Upper lobe of left lung (tissue), 6 donors: ENCODE measurements at regions not wholly inside any gene's neighbourhood (a gene's known extent, or its start where the extent isn't known, plus 50 kb on each side); places are given as distances from the start of the nearest gene placed in this dataset.

Source experiments
- ATAC-seq, 2 donors: fragments of 200-7000 bp; cut with Tn5 transposase; one replicate each; pipeline ENCODE4 v1.9.1; 2022; ENCODE audit warnings: mild to moderate bottlenecking in 2 of 2, moderate library complexity in 2 of 2; ENCODE audit not compliant: low FRiP score in 2 of 2
- DNase-seq, 2 donors: peaks; one replicate each; pipeline ENCODE4 v3.0.0-alpha.2; 2019 to 2020
- H3K27ac ChIP-seq, 4 donors: fragments of 200-600 bp; sonication (generic); one replicate each; pipeline ENCODE4 v1.5.1; 2016 to 2019
- H3K27me3 ChIP-seq, 4 donors: fragments of 200-600 bp; sonication (generic); one replicate each; pipeline ENCODE4 v1.5.1; 2017 to 2019
- H3K36me3 ChIP-seq, 4 donors: fragments of 200-600 bp; sonication (generic); one replicate each; pipeline ENCODE4 v1.5.1; 2016 to 2019
- H3K4me1 ChIP-seq, 4 donors: fragments of 200-600 bp; sonication (generic); one replicate each; pipeline ENCODE4 v1.5.1; 2018 to 2019
- H3K4me3 ChIP-seq, 4 donors: fragments of 200-600 bp; sonication (generic); one replicate each; pipeline ENCODE4 v1.5.1; 2017 to 2019; ENCODE audit warnings: mild to moderate bottlenecking in 2 of 4, moderate library complexity in 1 of 4
- H3K9me3 ChIP-seq, 4 donors: fragments of 200-600 bp; sonication (generic); one replicate each; pipeline ENCODE4 v1.5.1; 2018 to 2019
- EP300 ChIP-seq, 4 donors: sonication (generic); formaldehyde crosslinking; IDR thresholded peaks; one replicate each; pipeline ENCODE4 v1.5.1; 2017; ENCODE audit warnings: antibody characterized with exemption in 4 of 4, control low read depth in 2 of 4
- POLR2A ChIP-seq, 4 donors: fragments of 450-650 bp; IDR thresholded peaks; one replicate each; pipeline ENCODE4 v1.5.1; 2016 to 2017; ENCODE audit warnings: antibody characterized with exemption in 4 of 4, mild to moderate bottlenecking in 2 of 4
- POLR2AphosphoS5 ChIP-seq, 2 donors: sonication (generic); formaldehyde crosslinking; IDR thresholded peaks; one replicate each; pipeline ENCODE4 v1.5.1; 2017; ENCODE audit warnings: antibody characterized with exemption in 2 of 2
- WGBS, 2 donors: methylation state at CpG; one replicate each; pipeline ENCODE4 v1.1.5; 2017 to 2018; 5-methylcytosine and 5-hydroxymethylcytosine counted together
- TF ChIP-seq, protein P1 (sequence below), 6 experiments: fragments of 450-650 bp in 4 of 6; fragments of 200-600 bp in 2 of 6; sonication (generic) in 2 of 6; IDR thresholded peaks; one replicate each; pipeline ENCODE4 v1.5.1; 2016 to 2019; ENCODE audit warnings: antibody characterized with exemption in 6 of 6
- donor health status: DM: no; HTN: no; CAD: no; lungs with moderate emphysema.
- donor health status: DM: no; HTN: yes; CAD: no; lungs with severe emphysema.

DNA sequence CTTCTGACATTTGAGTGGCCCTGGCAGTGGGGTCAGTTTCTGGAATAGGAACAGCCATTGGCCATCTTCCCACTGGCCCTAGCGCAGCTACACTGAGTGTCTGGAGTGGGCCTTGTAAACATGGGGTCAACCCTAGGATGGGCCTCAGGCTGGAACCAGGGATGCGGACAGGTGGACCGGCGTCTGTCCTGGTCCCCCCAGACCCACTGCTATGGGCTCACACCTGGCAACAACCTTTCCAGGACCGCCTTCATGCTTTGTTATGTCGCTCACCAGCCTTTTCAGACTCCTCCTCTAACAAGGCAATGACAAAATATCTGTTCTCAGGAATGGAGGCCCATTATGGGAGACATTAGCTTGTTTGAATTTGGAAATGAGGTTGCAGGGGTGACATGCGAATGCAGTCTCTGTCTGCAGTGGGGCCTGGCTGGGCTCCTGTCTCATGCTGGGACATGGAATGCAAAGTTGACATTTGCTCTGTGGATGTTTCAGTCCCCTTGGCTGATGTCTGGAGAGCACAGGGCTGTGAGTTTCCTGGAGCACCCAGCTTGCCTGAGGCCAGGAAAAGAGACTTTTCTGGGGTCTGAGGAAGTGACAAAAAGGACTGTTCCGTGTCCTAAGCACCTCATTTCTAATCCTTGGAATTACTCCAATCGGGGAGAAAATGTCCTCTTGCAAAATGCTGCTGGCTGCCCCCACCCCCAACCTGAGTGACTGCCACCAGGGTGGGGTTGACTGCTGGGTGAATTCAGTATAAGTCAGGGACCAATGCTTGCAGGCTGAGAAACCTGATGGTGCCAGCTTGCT is 98.7 kb upstream of the PMEPA1 start:
- ATAC-seq (no peak), DNase-seq (no peak)
- no peaks in the 10 kb centered on the region for H3K36me3 ChIP-seq
- peak overlapping the region in 1 of 4 donors; percentile 30 for H3K27ac ChIP-seq
- TF ChIP-seq POLR2AphosphoS5 (IDR thresholded peaks at IDR 0.05) (peak in 1 of 2 donors; percentile 24), POLR2A (IDR thresholded peaks at IDR 0.05) (no peak), EP300 (IDR thresholded peaks at IDR 0.05) (no peak)
- TF ChIP-seq, protein P1, sequence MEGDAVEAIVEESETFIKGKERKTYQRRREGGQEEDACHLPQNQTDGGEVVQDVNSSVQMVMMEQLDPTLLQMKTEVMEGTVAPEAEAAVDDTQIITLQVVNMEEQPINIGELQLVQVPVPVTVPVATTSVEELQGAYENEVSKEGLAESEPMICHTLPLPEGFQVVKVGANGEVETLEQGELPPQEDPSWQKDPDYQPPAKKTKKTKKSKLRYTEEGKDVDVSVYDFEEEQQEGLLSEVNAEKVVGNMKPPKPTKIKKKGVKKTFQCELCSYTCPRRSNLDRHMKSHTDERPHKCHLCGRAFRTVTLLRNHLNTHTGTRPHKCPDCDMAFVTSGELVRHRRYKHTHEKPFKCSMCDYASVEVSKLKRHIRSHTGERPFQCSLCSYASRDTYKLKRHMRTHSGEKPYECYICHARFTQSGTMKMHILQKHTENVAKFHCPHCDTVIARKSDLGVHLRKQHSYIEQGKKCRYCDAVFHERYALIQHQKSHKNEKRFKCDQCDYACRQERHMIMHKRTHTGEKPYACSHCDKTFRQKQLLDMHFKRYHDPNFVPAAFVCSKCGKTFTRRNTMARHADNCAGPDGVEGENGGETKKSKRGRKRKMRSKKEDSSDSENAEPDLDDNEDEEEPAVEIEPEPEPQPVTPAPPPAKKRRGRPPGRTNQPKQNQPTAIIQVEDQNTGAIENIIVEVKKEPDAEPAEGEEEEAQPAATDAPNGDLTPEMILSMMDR (IDR thresholded peaks at IDR 0.05): no peak
- no peak overlapping the region for H3K4me3 ChIP-seq
- WGBS, 2 donors: 73 to 86% methylated on average over 6 to 9 of the region's 9 CpGs
- no peaks in the 10 kb centered on the region for H3K9me3 ChIP-seq
- no peaks in the 10 kb centered on the region for H3K27me3 ChIP-seq
- peaks cover 0 to 18% (median 4%) of the 10 kb centered on the region in 4 donors for H3K4me1 ChIP-seq

DNA sequence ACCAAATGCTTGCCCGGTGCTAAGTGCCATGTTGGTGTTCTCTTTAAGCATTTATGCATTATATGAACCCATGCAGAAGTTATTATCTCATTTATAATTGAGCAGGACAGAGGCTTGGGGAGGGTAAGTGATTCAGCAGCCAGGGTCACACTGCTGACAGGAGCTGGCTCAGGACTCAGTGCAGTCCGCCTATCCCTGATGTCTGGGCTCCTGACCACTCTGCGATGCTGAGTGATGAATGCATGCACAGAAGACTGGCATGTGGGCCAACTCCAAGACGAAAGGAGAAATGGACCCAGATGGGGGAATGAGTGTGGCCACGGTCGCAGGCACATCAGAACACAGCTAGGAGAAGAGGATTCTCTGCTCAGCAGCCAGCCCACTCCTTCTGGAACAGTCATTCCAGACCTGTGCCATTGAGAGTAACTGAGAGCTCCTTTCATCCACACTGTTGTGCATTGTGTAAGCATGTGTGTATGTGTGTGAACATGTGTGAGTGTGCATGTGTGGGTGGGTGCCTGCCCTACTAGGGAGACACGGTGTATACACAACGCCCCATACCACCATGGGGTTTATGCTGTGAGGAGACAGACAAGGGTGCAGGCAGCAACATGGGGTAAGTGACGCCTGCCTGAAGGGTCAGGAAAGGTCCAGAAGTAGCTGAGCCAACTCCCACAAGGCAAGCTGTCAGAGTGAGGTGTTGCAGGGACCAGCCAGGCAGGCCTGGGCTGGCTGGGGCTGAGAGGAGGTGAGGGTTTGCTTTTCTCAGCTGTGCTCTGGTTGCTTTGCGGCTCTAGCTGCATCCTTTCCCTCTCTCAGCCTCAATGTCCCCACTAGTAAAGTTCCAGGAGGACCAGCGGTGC is 97.8 kb upstream of the PMEPA1 start:
- H3K27ac ChIP-seq: peak overlapping the region in 1 of 4 donors; percentile 30
- no peaks in the 10 kb centered on the region for H3K9me3 ChIP-seq

DNA sequence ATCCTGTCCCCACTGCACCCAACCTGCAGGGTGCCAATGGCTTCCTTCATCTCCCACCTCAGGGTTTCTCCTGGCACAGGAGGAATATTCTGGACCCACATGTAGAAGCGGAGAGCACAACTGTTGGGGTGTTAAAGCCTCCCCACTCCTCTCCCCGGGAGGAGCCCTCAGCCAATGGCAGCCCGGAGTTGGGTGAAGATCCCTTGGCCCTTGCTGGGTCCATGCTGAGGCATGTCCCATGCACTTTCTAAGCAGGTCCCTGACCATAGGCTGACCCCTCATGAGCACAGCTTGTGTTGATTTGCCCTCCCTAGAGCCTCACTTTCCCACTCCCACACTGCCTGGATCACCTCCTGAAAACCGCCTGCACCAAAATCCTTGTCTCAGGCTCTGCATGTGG is 97.2 kb upstream of the PMEPA1 start:
- 95 to 100% methylated on average over 4 of the region's 4 CpGs for WGBS, 2 donors
- Histone ChIP-seq H3K9me3 (no peaks in the 10 kb centered on the region), H3K4me3 (no peak overlapping the region), H3K27me3 (no peaks in the 10 kb centered on the region), H3K27ac (no peak overlapping the region), H3K36me3 (no peaks in the 10 kb centered on the region), H3K4me1 (peaks cover 0 to 18% (median 4%) of the 10 kb centered on the region in 4 donors)
- DNase-seq (no peak), ATAC-seq (no peak)
- TF ChIP-seq POLR2AphosphoS5 (IDR thresholded peaks at IDR 0.05): no peak
- no peak for TF ChIP-seq EP300 (IDR thresholded peaks at IDR 0.05)
- TF ChIP-seq POLR2A (IDR thresholded peaks at IDR 0.05): no peak
- TF ChIP-seq, protein P1 (IDR thresholded peaks at IDR 0.05): no peak

More for the DNA sequence above, 97.8 kb upstream of the PMEPA1 start:
- Histone ChIP-seq H3K27me3 (no peaks in the 10 kb centered on the region), H3K4me3 (no peak overlapping the region), H3K4me1 (peaks cover 0 to 18% (median 4%) of the 10 kb centered on the region in 4 donors), H3K36me3 (no peaks in the 10 kb centered on the region)
- ATAC-seq (no peak), DNase-seq (no peak)
- WGBS, 2 donors: 79 to 82% methylated on average over 10 to 11 of the region's 11 CpGs
- TF ChIP-seq POLR2AphosphoS5 (IDR thresholded peaks at IDR 0.05) (peak in 1 of 2 donors; percentile 45), POLR2A (IDR thresholded peaks at IDR 0.05) (no peak), EP300 (IDR thresholded peaks at IDR 0.05) (no peak)
- TF ChIP-seq, protein P1 (IDR thresholded peaks at IDR 0.05): no peak

DNA sequence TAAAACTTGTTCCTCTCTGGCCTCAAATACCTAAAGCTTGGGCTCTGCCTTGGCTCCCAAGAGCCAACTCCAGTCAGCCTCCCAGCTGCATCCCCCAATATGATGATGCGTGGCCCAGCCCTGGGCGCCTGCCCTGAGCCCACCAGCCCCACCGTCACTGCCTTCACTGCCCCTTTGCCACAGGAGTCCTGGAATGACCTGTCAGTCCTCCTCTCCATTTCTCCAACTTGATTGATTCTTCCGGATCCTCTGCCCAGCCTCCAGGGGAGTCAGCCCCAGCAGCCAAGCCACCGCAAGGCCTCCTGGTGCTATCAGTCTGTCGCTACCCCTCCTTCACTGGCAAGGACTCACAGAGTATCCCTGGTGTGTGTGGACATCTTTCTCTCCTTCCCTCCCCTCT is 96.7 kb upstream of the PMEPA1 start:
- DNase-seq (no peak), ATAC-seq (no peak)
- peaks cover 0 to 18% (median 4%) of the 10 kb centered on the region in 4 donors for H3K4me1 ChIP-seq
- H3K36me3 ChIP-seq: no peaks in the 10 kb centered on the region
- no peaks in the 10 kb centered on the region for H3K9me3 ChIP-seq
- H3K27me3 ChIP-seq: no peaks in the 10 kb centered on the region
- no peak overlapping the region for H3K27ac ChIP-seq
- WGBS, 2 donors: 91 to 96% methylated on average over 6 of the region's 6 CpGs
- TF ChIP-seq EP300 (IDR thresholded peaks at IDR 0.05): no peak
- TF ChIP-seq, protein P1 (IDR thresholded peaks at IDR 0.05): no peak
- no peak for TF ChIP-seq POLR2A (IDR thresholded peaks at IDR 0.05)
- no peak for TF ChIP-seq POLR2AphosphoS5 (IDR thresholded peaks at IDR 0.05)
- H3K4me3 ChIP-seq: no peak overlapping the region
